Globus pallidus (tissue), 1 donor: ENCODE measurements at regions not wholly inside any gene's neighbourhood (a gene's known extent, or its start where the extent isn't known, plus 50 kb on each side); places are given as distances from the start of the nearest gene placed in this dataset.

ENCODE experiments used
- DNase-seq: peaks from one replicate; pipeline ENCODE4 v3.0.0-alpha.2; 2015; ENCODE audit warnings: low spot score

DNA sequence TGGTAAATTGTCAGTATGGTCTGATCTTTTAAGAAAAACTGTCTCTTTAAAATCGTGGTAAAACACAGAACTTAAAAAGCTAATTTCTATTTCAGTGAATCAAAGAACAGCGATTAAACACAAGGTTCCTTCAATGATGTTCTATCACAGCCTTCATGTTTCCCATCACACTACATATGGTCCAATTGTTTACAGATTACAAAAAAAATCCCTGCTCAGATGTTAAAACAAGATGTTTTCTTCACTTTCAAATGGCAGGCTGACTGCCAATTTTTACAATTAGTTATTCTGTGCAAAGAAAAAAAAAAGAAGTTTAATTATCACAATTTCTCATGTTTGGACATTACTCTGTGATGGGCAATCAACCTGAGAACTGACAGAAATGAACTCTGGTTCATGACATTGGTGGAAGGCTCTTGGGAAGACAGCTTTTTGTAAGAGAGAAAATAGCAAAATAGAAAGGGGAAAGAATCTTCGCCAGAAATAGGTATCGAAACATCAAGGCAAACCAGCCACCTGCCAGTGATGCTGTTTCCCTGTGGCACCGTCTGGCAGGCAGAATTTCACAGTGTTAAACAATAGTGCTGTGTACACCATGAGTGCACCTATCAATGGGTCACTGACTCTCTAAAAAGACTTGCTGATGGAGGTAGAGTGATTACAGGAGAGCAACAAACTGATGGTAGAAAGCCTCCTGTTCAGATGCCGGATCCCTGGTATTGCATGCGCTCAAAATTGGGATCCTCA lies 1020.0 kb upstream of the ARRDC3 start:
- no peak for DNase-seq

DNA sequence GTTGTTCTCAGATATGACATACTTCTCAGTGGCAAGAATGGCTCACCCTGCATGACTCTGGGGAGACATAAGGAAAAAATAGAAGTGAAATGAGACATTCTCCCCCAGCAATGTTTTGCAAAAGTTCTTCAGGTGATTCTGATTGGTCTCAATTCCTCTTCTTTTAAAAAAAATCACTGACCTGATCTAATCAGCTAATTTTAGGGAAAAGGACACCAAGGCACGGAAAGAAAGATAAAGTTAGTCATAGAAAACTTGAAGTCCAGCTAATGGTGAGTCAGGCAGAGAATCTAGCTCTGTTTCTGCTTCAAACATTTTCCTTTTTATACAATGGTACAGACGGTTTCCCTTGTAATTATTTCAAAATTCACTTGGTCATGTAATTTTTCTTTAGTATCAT lies 1018.9 kb upstream of the ARRDC3 start:
- no peak for DNase-seq

DNA sequence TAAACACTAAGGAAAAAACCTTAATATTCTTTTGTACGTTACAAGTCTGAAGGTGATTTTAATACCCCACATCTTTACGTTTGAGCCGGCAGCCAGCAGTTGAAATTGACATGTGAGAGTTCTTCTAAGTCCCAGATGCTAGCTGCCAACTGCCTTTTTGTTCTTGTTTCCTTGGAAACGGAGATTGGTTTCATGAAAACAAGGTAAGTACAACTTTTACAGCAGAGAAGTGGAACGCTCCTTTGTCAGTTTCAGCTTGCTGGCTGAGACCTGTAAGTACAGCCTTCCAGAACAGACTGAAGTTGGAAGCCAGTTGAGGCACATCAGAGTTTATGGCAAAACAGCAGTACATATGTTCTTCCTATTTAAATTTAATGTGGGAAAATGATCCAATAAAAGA lies 1018.4 kb upstream of the ARRDC3 start:
- peak; percentile 1 for DNase-seq

DNA sequence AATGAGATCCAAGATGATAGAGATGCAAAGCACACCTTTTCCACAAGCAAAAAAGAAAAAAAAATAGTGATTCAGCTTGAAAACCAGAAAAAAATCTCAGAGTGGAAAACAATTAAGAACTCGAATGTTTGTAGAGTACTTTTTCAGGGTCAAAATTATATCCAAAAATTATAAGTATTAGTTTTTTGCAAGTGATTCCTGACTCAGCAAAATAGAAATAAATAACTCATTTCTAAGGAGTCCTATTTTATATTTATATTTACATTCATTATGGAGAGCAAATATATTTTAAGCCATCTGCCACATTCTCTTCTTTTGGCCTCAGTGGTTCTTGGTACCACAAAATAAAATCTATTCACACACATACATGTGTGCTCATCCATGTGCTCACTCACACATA lies 1011.8 kb upstream of the ARRDC3 start:
- DNase-seq = no peak

DNA sequence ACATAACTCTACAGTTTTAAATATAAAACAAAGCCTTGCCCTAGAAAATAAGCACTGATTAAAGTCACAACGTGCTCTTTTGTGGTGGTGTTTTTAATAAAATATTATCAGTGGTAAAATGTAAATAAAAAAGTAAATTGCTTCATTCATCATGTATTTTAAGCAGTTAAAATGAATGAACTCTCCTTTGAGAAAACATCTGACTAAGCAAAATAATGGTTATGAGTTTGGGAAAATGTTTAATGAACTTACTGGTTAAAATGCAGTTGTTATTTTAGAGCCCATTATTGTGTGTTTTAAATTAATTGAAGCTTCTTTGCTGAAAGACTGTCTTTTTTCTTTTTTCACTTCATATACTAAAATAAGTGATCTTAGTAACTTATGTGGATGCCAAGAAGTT lies 1007.5 kb upstream of the ARRDC3 start:
- DNase-seq = no peak

DNA sequence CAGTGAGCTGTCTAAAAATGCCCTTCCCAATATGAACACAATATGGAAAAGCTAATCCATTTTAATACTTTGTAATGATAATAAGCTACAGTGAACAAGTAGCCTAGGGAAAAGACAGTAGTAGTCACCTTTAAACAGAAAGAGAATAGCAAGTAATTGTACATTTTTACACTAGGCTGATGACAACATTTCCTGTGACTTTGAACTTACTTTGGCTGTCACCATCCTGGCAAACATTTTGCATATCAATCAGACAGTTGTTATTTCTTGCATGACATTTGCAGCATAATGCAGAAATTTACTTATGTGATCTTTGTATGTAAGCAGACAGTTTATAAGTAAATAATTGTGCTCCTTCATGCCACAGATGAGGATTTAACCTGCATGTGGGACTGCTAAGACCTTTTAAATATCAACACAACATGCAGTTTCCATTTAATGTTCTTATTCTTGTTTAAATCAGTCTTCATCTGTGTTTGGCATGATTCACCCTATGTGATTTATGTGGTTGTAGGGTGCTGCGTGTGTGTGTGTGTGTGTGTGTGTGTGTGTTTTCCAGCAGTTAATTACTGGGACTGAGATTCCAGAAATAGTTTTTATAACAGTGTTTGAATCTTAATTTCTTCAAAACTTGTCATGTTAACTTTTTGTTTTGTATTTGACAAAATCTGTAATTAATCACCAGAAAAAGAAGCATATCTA lies 997.1 kb upstream of the ARRDC3 start:
- DNase-seq = no peak

DNA sequence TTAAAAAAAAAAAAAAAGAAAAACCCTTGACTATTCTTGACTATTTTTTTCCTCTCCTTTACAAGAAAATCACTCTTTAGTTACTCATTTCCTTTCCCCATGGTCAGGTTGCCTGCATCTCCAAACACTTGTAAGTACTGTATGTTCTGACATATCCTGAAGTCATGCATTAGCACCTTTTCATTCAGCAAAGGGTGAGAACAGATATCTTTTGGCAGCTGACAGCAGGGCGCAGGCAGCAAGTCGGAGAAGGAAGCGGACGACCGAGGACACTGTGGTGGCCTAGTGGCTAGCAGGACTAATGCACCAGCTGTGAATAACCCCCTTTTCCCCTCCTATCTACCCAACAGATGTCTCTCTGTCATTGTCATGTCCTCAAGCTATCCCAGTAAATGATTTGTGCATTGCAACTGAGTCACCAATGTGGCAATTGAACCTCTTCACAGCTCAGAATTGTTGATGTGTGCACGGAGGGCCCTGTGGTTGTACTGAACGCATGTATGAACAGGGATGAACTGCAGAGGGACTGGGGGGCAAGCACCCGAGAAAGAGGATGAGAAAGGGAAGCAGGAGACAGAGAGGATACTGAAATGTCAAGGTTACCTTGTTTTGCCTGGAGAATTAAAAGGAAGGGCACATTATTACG lies 996.0 kb upstream of the ARRDC3 start:
- no peak for DNase-seq

DNA sequence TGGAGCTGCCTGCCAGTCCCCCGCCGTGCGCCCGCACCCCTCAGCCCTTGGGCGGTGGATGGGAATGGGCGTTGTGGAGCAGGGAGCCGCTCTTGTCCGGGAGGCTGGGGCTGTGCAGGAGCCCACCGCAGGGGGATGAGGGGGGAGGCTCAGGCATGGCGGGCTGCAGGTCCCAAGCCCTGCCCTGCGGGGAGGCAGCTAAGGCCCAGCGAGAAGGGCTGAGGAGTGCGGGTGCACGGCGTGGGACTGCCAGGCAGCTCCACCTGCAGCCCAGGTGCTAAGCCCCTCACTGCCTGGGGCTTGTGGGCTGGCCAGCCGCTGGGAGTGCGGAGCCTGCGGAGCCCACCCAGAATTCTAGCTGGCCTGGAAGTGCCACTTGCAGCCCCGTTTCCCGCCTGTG lies 991.7 kb upstream of the ARRDC3 start:
- DNase-seq = no peak

DNA sequence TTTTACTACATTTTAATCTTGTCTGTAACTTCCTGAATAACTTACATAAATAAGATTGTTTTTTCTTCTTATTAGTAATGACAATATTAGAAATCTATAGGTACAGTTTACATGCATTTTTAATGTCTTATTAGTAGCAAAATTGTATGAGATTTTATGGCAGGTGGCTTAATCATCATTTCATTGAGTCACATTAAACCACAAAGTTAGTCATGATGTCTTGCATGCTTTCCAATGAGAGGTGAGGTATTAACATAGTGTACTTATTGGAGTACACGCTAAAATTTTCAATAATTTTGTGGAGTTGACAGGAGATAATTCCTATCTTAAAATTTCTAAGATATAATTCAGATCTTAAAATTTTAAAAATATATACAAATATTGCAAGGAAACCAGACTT lies 989.6 kb upstream of the ARRDC3 start:
- DNase-seq = no peak

DNA sequence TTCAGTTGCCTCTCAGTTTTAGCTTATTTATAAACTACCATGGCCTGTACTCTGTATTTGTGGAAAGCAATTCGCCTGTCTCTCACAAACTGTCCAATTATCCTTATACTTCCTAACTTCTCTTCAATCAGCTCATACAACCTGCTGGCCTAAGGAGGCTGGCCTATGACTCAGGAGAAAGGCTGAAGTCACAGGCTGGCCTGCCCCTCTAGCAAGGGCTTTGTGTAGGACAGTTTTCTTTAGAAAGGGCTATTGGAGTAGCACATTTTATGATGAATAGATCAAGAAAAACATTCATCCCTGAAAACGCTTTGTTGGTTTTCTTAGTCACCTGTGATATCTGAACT lies 988.7 kb upstream of the ARRDC3 start:
- no peak for DNase-seq

DNA sequence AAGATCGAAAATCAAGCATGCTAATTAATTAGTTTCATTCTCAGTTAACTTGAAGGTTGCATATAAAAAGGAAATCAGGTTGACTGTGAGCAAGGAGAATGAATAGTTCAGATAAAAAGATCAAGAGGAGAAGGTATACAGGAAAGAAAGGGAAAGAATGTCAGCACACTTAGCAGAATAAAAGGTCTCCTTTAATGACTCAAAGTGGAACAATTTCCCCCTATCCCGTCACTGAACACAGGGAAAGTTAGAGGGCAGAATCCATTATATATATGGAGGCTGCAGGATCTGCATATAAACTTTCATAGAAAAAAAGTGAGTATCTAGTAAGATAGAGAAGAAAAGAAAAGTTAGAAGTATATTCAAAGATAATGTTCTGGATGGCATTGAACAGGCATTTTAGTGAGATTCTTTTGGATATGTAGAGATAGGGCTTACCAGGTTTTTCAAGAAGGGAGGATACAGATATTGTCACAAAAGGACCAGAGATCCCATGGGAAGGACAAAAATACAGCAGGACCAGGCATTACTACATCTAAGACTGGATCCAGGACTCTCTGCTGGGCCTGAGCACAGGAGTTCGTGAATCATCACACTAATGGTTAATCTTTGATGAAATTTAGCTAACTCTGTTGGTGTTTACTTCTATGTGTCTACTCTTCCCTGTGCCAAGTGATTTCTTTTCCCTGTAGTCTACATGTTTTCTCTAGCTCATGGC lies 988.2 kb upstream of the ARRDC3 start:
- DNase-seq = no peak

DNA sequence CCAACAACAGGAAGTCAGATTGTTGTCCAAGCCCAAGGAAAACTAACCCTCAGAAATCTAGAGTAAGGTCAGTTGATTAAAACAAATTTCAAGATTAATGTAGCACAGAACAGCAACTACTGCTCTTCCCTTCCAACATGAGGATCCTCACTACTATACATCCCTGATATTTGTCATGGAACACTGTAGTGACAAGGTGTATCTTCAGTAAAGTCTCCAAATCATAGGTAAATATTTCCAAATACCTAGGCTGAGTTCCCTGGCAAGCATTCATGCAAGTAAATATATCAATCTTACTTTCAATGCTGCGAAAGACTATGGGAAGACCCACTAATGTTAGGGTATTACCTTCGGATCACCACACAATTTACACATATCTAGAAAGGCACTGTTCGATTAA lies 986.9 kb upstream of the ARRDC3 start:
- DNase-seq = no peak

DNA sequence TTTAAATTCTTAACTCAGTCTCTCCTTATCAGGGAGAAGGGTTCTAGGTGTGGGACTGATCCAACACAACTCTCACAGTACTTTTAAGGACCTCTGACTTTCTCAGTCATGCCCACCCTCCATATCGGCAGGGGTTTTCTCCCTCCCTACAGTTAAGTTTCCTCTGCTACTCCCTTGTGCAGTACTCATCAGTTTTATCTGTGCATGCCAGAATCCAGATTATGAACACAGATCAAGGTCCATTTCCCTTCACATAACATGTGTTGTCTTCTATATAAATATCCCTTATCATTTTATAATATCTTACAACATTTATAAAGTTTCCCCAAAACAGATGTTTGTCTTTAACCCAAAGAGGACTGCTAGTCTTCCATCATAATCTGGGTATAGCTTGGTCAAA lies 986.5 kb upstream of the ARRDC3 start:
- DNase-seq = no peak

DNA sequence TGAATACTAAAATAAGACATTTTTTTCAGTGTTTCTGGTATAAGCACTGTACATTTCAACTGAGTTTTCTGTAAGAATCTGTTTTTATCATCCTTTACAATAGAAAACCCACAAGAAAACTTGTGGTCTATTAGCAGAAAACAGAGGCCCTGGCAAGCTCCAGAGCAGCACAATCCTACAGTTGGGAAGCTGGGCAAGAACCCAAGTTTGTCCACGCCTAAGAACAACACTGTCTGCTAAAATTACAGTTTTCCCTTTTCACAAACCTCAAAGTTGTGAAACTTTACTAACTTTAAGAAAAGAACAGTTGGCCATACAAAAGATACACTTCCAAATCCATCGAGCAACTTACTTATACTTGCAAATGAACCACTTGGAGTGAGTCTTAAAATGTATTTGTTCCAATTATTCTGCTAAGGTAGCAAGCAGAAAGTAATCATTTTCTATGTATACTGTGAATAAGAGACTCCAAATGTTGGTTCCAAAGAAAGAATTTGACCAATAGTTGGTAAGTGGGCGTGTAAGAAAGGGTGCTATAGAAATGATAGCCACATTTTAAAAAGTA lies 982.0 kb upstream of the ARRDC3 start:
- no peak for DNase-seq

DNA sequence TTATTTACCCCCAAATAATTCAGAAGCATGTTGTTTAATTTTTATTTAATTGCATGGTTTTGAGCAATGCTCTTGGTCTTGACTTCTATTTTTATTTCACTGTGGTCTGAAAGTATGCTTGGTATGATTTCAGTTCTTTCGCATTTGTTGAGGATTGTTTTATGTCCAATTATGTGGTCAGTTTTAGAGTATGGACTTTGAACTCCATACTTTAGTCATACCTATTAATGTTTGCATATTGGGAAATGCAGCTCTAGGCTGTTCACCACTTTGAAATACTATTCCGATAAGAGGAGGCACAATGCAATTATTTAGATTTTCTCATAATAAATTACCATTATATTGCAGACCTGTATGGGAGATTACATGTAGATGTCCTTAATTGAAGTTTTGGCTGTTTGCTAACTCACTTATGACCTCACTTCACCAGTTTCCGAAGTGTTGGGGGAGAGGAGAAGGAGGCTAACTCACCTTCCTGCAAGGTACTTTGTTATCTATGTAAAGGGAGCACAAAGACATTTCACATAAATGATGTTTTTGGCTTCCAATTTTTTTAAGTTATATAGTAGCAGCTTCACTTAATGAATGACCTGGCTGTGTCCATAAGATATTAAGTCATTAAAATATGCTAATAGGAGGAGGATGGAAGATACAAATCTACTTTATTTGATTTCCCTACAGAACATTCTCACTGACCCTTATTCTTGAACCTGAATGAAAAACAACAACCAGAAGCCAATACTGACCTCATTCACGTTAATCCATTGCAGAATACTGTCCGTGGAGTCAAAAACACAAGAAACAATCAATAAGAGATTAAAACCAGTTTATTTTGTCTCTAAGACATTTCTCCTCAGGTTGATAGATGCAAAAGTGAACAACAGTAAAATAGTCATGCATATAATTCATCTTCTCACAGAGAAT lies 970.3 kb upstream of the ARRDC3 start:
- DNase-seq = no peak

DNA sequence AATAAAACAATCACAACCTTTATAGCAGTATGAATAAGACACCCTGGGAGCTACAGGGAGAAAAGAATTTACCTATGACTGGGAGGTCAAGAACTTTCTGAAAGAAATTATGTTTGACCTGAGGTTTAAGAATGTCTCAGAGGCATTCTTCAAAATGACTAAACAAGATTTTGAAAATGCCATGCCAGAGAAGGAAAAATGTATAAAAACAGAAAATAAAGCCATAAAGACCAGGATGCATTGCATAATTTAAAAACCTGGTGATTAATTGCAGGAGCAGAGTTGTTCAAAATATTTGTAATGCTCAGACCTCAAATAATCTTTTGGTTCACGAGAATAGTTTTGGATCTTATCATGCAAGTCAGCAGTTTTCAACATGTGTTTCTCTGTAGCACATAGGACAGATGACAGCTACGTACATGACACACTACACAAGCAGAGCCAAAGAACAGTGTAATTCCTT lies 954.7 kb upstream of the ARRDC3 start:
- no peak for DNase-seq

DNA sequence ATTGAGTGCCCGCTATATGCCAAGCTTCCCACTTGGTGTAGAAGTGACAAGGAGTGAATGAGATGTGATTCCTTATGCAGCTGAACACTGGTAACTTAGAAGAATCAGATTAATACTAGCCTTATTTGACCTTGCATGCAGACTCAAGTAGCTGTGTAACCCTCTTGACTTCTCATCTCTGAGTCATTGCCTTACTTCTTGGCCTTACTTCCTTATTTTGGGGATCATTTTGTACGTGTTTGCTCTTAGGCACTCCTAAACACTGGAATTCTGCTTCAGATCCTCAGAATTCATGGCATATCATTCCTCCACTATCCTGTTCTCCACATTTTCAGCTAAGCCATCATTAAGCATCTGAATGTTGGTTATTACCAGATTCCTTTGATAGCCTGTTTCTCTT lies 948.9 kb upstream of the ARRDC3 start:
- no peak for DNase-seq

DNA sequence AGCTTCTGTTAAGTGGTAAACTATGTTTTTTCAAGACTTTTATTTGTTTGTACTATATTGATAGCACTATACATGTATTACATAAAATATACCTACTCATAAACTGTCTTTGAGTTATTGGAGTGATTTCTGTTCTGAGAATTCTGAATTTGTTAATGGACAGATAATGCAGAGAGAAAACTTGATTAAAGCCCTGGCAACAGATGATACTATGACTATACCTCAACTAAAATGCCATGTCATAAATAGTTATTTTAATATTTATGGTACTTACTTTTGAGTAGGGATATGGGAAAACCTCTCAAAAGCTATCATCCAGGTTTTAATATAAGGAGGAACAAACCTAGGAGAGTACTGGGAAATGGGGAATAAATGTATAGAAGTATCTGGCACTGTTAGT lies 947.2 kb upstream of the ARRDC3 start:
- DNase-seq = no peak

DNA sequence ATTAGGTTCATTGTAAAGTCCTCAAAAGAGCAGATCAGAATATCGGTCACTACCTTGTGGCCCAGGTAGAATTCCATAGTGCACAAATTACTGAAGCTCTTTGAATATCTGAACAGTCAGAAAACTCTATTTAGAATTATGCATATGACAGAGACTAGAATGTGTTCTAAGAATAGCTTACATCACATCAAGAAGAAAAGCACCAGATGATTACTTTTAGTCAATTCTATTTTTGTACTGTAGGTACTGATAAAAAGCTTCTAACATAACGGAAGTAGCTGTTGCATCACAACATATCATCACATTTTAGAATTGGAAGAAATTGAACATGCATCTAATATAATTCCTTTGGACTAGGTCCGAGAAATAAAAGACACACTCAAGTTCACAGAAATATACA lies 946.6 kb upstream of the ARRDC3 start:
- no peak for DNase-seq

DNA sequence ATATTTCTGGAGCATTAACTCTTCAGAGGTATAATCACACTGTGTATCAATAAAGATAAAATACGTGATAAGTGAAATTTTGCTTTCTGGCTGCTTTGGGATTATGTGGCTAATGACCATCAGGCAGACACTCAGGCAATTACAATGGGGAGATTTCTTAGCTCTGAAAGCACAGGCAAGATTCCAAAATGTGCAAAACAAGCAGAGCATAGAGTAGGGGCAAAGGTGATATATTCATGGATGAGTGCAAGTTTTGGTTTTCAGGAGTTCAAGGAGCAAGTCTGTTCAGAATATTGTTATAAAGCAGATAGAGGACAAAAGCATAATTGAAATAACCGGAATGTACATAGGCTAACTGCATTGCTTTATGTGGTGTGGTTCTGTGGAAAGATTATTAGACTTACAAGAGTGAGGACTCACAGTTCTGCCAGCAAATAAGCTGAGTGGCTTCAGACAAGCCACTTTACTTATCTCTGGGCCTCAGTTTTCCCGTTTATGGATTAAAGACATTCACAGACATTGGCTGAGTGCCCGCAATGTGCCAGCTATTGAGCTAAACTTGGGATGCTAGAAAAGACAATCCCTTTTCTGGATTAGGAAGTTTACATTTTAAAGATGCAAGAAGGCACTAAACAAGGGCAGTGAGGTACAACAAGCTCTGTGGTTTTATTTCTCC lies 945.6 kb upstream of the ARRDC3 start:
- DNase-seq = no peak

DNA sequence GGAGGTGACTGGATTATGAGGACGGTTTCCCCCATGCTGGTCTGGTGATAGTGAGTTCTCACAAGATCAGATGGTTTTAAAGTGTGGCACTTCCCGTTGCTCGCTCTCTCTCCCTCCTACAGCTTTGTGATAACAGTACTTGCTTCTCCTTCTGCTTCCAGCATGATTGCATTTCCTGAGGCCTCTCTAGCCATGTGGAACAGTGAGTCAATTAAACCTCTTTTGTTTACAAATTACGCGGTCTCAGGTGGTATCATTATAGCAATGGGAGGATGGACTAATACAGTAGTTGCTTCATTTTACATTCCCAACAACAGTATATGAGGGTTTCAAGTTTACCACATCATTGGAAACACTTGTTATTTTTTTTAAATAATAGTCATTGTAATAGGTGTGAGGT lies 937.3 kb upstream of the ARRDC3 start:
- DNase-seq = no peak
